Panc1 (cell line): ENCODE measurements at regions not wholly inside any gene's neighbourhood (a gene's known extent, or its start where the extent isn't known, plus 50 kb on each side); places are given as distances from the start of the nearest gene placed in this dataset.

Experiments
- ATAC-seq: fragments of 200-7000 bp; cut with Tn5 transposase; 2 replicates; pipeline ENCODE4 v1.9.1; 2020; ENCODE audit warnings: mild to moderate bottlenecking, moderate library complexity
- BruUV-seq: library from RNA; stranded (reverse); fragments of 400-500 nt; replicated peaks from 2 replicates; lab custom pipeline; 2021; lab: Mats Ljungman, UMichigan
- CTCF ChIA-PET: fragments of 300-600 bp; sonication (Branson Sonifier 250); formaldehyde crosslinking; loops from one replicate; lab custom pipeline; 2022; ENCODE audit warnings: antibody characterized with exemption; lab: Charles Lee
- POLR2A ChIA-PET: fragments of 300-600 bp; sonication (Branson Sonifier 250); formaldehyde crosslinking; loops from one replicate; lab custom pipeline; 2022; ENCODE audit warnings: antibody characterized with exemption; lab: Charles Lee
- DNase-seq: peaks from one replicate; pipeline ENCODE4 v3.0.0-alpha.2; 2010; ENCODE audit warnings: low read depth, low spot score
- H3K27ac ChIP-seq: 2 replicates; pipeline ENCODE4 v1.5.1; 2011; ENCODE audit warnings: mild to moderate bottlenecking, low read length, inconsistent platforms
- H3K27me3 ChIP-seq: fragments of 200-500 bp; sonication (Bioruptor generic); 2 replicates; pipeline ENCODE4 v1.6.0; 2014; ENCODE audit warnings: low read length, inconsistent platforms; ENCODE audit not compliant: control insufficient read depth, insufficient read depth
- H3K36me3 ChIP-seq: fragments of 200-500 bp; sonication (Bioruptor generic); 2 replicates; pipeline ENCODE4 v1.5.1; 2014; ENCODE audit warnings: inconsistent platforms, mild to moderate bottlenecking, low read length, moderate library complexity; ENCODE audit not compliant: control insufficient read depth, insufficient read depth
- H3K4me1 ChIP-seq: 2 replicates; pipeline ENCODE4 v1.5.1; 2011; ENCODE audit warnings: inconsistent platforms, mild to moderate bottlenecking, low read length, moderate library complexity; ENCODE audit not compliant: control insufficient read depth, insufficient read depth
- H3K4me3 ChIP-seq, 2 experiments: 2 replicates each; pipeline ENCODE4 v1.5.1; 2011 to 2012; ENCODE audit warnings: low read depth in 2 of 2, low read length in 2 of 2, mild to moderate bottlenecking in 2 of 2, inconsistent platforms in 1 of 2, moderate library complexity in 1 of 2
- H3K9me3 ChIP-seq: fragments of 200-500 bp; sonication (Bioruptor generic); 2 replicates; pipeline ENCODE4 v1.5.1; 2014; ENCODE audit warnings: low read depth, mild to moderate bottlenecking, inconsistent platforms, low read length, moderate library complexity; ENCODE audit not compliant: control insufficient read depth, insufficient read depth
- POLR2AphosphoS5 ChIP-seq: IDR thresholded peaks from 2 replicates; pipeline ENCODE4 v1.6.1; 2012; ENCODE audit warnings: mild to moderate bottlenecking, low read depth, low read length, moderate library complexity
- REST ChIP-seq, 2 experiments: IDR thresholded peaks; 2 replicates each; pipeline ENCODE4 v1.6.1; 2011 to 2012; ENCODE audit warnings: low read depth in 2 of 2, control low read depth in 1 of 2, low read length in 1 of 2, mild to moderate bottlenecking in 1 of 2, moderate library complexity in 1 of 2; ENCODE audit not compliant: insufficient read depth in 1 of 2
- SIN3A ChIP-seq: IDR thresholded peaks from 2 replicates; pipeline ENCODE4 v1.6.1; 2012; ENCODE audit warnings: low read depth, mild to moderate bottlenecking, low read length, moderate library complexity, borderline replicate concordance; ENCODE audit not compliant: insufficient read depth
- TCF7L2 ChIP-seq: IDR thresholded peaks from 2 replicates; pipeline ENCODE4 v1.6.1; 2011; ENCODE audit warnings: mild to moderate bottlenecking, low read depth, low read length, inconsistent platforms
- in situ Hi-C: cut with HindIII; loops from 2 replicates; pipeline ENCODE4 v1.10.0; 2016; ENCODE audit warnings: low sequenced_read_pairs, low pct_unique_long_range_greater_than_20kb
- intact Hi-C: fragments of 100-400 bp; cut with micrococcal nuclease; formaldehyde crosslinking; loops from one replicate; pipeline ENCODE4 v1.10.0; 2022; ENCODE audit not compliant: unreplicated experiment
- TF ChIP-seq, protein P1 (sequence below): fragments of 450-650 bp; IDR thresholded peaks from 2 replicates; pipeline ENCODE4 v1.5.1; 2017; ENCODE audit warnings: mild to moderate bottlenecking

DNA sequence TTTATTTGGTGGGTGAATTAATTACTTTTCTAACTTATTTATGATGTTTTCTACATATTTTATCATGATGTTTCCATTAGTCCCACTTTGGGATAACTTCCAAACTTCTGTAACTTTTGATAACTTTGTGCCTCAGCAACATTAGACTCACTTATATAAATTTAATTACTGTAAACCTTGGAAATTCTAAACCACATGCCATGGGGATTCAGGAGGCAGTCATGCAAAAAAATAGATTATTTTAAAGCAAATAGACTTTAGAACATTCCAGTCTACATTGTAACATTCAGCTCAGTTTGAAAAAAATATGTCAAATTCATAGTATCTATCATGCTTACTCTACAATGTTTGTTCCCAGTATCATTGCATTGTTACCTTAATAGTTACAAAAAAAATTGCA lies 728.5 kb upstream of the NRXN1 start:
- no peaks in the 10 kb centered on the region for H3K27me3 ChIP-seq
- no peak overlapping the region for H3K4me3 ChIP-seq
- no peaks in the 10 kb centered on the region for H3K9me3 ChIP-seq
- H3K27ac ChIP-seq = no peak overlapping the region
- no peaks in the 10 kb centered on the region for H3K4me1 ChIP-seq
- H3K36me3 ChIP-seq = no peaks in the 10 kb centered on the region
- DNase-seq (no peak), ATAC-seq (no peak)
- ChIA-PET POLR2A (no interaction called here), CTCF (no interaction called here)
- TF ChIP-seq, protein P1, sequence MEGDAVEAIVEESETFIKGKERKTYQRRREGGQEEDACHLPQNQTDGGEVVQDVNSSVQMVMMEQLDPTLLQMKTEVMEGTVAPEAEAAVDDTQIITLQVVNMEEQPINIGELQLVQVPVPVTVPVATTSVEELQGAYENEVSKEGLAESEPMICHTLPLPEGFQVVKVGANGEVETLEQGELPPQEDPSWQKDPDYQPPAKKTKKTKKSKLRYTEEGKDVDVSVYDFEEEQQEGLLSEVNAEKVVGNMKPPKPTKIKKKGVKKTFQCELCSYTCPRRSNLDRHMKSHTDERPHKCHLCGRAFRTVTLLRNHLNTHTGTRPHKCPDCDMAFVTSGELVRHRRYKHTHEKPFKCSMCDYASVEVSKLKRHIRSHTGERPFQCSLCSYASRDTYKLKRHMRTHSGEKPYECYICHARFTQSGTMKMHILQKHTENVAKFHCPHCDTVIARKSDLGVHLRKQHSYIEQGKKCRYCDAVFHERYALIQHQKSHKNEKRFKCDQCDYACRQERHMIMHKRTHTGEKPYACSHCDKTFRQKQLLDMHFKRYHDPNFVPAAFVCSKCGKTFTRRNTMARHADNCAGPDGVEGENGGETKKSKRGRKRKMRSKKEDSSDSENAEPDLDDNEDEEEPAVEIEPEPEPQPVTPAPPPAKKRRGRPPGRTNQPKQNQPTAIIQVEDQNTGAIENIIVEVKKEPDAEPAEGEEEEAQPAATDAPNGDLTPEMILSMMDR = no peak
- TF ChIP-seq SIN3A = no peak
- TF ChIP-seq POLR2AphosphoS5 = no peak
- no peak for TF ChIP-seq REST (IDR thresholded peaks at IDR 0.05; ENCODE audit: insufficient read depth in 1 of 2, low read depth in 2 of 2, low read length in 1 of 2)
- no peak for TF ChIP-seq TCF7L2
- in situ Hi-C loops (no loop called here), intact Hi-C loops (no loop called here)
- BruUV-seq = no TSS peak

DNA sequence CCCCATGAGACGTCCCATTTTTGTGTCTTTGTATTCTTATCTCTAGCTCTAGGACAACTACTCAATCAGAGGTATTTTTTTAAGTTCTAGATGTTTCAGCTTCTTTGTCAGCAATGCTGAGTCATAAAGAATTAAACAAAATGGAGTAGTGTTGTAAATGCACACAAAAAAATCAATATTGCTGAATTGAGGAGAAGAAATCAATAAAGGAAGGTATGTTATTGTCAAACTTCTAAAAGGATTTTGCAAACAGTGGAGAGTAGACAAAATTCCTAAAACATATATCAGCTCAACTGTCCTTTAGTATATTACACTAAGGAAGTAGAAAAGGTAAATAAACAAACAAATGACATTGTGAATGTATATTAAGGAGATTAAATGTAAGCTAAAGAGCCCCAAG lies 726.1 kb upstream of the NRXN1 start:
- no peak for DNase-seq
- H3K4me1 ChIP-seq = no peaks in the 10 kb centered on the region
- in situ Hi-C loops = no loop called here
- ATAC-seq = no peak
- POLR2A ChIA-PET = no interaction called here
- TF ChIP-seq POLR2AphosphoS5 (no peak), REST (IDR thresholded peaks at IDR 0.05; ENCODE audit: insufficient read depth in 1 of 2, low read depth in 2 of 2, low read length in 1 of 2) (no peak), TCF7L2 (no peak), SIN3A (no peak)
- TF ChIP-seq, protein P1 = no peak
- H3K9me3 ChIP-seq = no peaks in the 10 kb centered on the region
- H3K27me3 ChIP-seq = no peaks in the 10 kb centered on the region
- H3K36me3 ChIP-seq = no peaks in the 10 kb centered on the region
- no TSS peak for BruUV-seq
- H3K27ac ChIP-seq = no peak overlapping the region
- CTCF ChIA-PET = no interaction called here
- intact Hi-C loops = no loop called here
- no peak overlapping the region for H3K4me3 ChIP-seq
